ENCODE measurements at regions not wholly inside any gene's neighbourhood (a gene's known extent, or its start where the extent isn't known, plus 50 kb on each side); places are given as distances from the start of the nearest gene placed in this dataset.

- Histone ChIP-seq H3K9me3 (ENCODE audit: control insufficient read depth in 4 of 4, low read length in 3 of 4) (peaks cover 0 to 2% (median 0%) of the 10 kb centered on the region in 4 donors), H3K4me1 (ENCODE audit: control insufficient read depth in 4 of 4, insufficient read depth in 4 of 4, low read length in 3 of 4) (no peaks in the 10 kb centered on the region), H3K27ac (ENCODE audit: low read depth in 1 of 2, low read length in 2 of 2) (no peak overlapping the region), H3K36me3 (ENCODE audit: control insufficient read depth in 4 of 4, insufficient read depth in 3 of 4, low read depth in 1 of 4, low read length in 3 of 4) (no peaks in the 10 kb centered on the region), H3K27me3 (ENCODE audit: control insufficient read depth in 4 of 4, insufficient read depth in 4 of 4, low read length in 3 of 4) (peaks cover 0 to 2% (median 0%) of the 10 kb centered on the region in 4 donors), H3K9ac (ENCODE audit: low read depth in 1 of 2, low read length in 2 of 2) (no peak overlapping the region), H3K4me3 (ENCODE audit: low read depth in 1 of 3, low read length in 3 of 3) (no peak overlapping the region)
- 42% methylated on average over 4 of the region's 4 CpGs for WGBS
- no peak for DNase-seq (ENCODE audit: low spot score)
- TF ChIP-seq ATF3 (IDR thresholded peaks at IDR 0.05) (no peak), HNF4A (conservative IDR thresholded peaks at IDR 0.05) (peak in 1 of 2 donors; percentile 8)
Observed at GRCh38 chr20:52500157-52500556, 308.6 kb upstream of the ZFP64 start.

- WGBS = 91% methylated on average over 3 of the region's 3 CpGs
- Histone ChIP-seq H3K27me3 (ENCODE audit: control insufficient read depth in 4 of 4, insufficient read depth in 4 of 4, low read length in 3 of 4) (peaks cover 0 to 6% (median 0%) of the 10 kb centered on the region in 4 donors), H3K9ac (ENCODE audit: low read depth in 1 of 2, low read length in 2 of 2) (no peak overlapping the region), H3K36me3 (ENCODE audit: control insufficient read depth in 4 of 4, insufficient read depth in 3 of 4, low read depth in 1 of 4, low read length in 3 of 4) (no peaks in the 10 kb centered on the region), H3K4me1 (ENCODE audit: control insufficient read depth in 4 of 4, insufficient read depth in 4 of 4, low read length in 3 of 4) (no peaks in the 10 kb centered on the region), H3K27ac (ENCODE audit: low read depth in 1 of 2, low read length in 2 of 2) (no peak overlapping the region), H3K4me3 (ENCODE audit: low read depth in 1 of 3, low read length in 3 of 3) (no peak overlapping the region), H3K9me3 (ENCODE audit: control insufficient read depth in 4 of 4, low read length in 3 of 4) (no peaks in the 10 kb centered on the region)
- no peak for TF ChIP-seq HNF4G (IDR thresholded peaks at IDR 0.05)
- TF ChIP-seq NR2F2 (IDR thresholded peaks at IDR 0.05) = no peak
- TF ChIP-seq MAX (IDR thresholded peaks at IDR 0.05) = no peak
- TF ChIP-seq HNF4A (conservative IDR thresholded peaks at IDR 0.05) = no peak
- no peak for TF ChIP-seq JUND (IDR thresholded peaks at IDR 0.05)
- TF ChIP-seq SP1 (IDR thresholded peaks at IDR 0.05) = no peak
- TF ChIP-seq FOXA2 (IDR thresholded peaks at IDR 0.05) = no peak
- no peak for TF ChIP-seq CTCF (IDR thresholded peaks at IDR 0.05; ENCODE audit: low read depth, low read length, missing input control)
- TF ChIP-seq GABPA (IDR thresholded peaks at IDR 0.05 in 1 of 2, conservative IDR thresholded peaks at IDR 0.05 in 1 of 2) = no peak
- no peak for TF ChIP-seq RAD21 (IDR thresholded peaks at IDR 0.05)
- no peak for TF ChIP-seq RXRA (IDR thresholded peaks at IDR 0.05)
- TF ChIP-seq ZBTB33 (IDR thresholded peaks at IDR 0.05) = no peak
- no peak for TF ChIP-seq REST (IDR thresholded peaks at IDR 0.05)
- TF ChIP-seq EGR1 (IDR thresholded peaks at IDR 0.05; ENCODE audit: low read depth in 2 of 2) = no peak
- TF ChIP-seq ATF3 (IDR thresholded peaks at IDR 0.05) = no peak
- DNase-seq (ENCODE audit: low spot score) = no peak
Observed at GRCh38 chr20:52497731-52498130, 306.2 kb upstream of the ZFP64 start.
